HFFc6 (cell line): ENCODE measurements at regions not wholly inside any gene's neighbourhood (a gene's known extent, or its start where the extent isn't known, plus 50 kb on each side); places are given as distances from the start of the nearest gene placed in this dataset.

Source experiments
- DNase-seq: peaks from one replicate; pipeline ENCODE4 v3.0.0-alpha.2; 2018
- H3K27ac Mint-ChIP-seq: 2 replicates; pipeline ENCODE4 v1.8.0; 2020; ENCODE audit warnings: mild to moderate bottlenecking, mixed read lengths
- H3K27me3 Mint-ChIP-seq: 2 replicates; pipeline ENCODE4 v1.8.0; 2021; ENCODE audit warnings: mild to moderate bottlenecking, moderate library complexity, mixed read lengths; ENCODE audit not compliant: insufficient read depth
- H3K36me3 Mint-ChIP-seq: 2 replicates; pipeline ENCODE4 v1.8.0; 2021; ENCODE audit warnings: low read depth, mixed read lengths
- H3K4me1 Mint-ChIP-seq: 2 replicates; pipeline ENCODE4 v1.8.0; 2020; ENCODE audit warnings: low read depth, mixed read lengths
- H3K4me3 Mint-ChIP-seq: 2 replicates; pipeline ENCODE4 v1.8.0; 2020; ENCODE audit warnings: mild to moderate bottlenecking, moderate library complexity, mixed read lengths
- H3K9me3 Mint-ChIP-seq: 2 replicates; pipeline ENCODE4 v1.8.0; 2020; ENCODE audit warnings: mild to moderate bottlenecking, mixed read lengths
- TF ChIP-seq, protein P1 (sequence below): fragments of 200-600 bp; sonication (generic); IDR thresholded peaks from 2 replicates; pipeline ENCODE4 v1.5.0; 2021; ENCODE audit warnings: antibody characterized with exemption, mild to moderate bottlenecking

DNA sequence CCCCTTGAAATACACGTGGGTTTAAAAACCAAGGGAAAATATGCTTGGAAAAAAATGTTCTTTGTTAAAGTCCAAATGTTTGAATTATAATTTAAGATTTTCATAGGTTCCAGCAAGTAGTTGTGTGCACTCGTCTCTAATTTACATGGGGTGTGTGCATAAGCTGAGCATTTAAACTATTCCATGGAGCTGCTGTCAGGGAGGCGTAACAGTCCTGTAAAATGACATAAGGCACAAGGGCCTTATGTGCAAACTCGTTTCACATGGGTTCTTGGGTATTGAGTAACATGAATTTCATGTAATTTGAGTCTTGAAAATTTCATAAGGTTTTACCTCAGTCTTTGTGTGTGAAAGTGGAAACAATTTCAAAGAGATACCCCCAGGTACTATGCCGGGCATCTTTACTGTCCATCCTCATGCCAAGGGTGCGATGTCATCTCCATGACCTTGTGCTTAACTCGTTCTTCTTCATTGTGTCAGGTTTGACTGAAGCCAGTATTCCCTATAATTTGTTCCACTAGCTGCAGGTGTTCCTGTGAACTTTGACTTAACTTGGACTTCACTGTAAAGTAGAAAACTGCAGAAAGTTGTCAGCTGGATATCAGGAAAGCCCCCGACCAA lies 359.3 kb downstream of the SH3GL2 start:
- no peak for DNase-seq
- no peaks in the 10 kb centered on the region for H3K36me3 Mint-ChIP-seq
- no peak overlapping the region for H3K27ac Mint-ChIP-seq
- no peaks in the 10 kb centered on the region; the same call in 1 of the 2 replicates for H3K27me3 Mint-ChIP-seq
- TF ChIP-seq, protein P1, sequence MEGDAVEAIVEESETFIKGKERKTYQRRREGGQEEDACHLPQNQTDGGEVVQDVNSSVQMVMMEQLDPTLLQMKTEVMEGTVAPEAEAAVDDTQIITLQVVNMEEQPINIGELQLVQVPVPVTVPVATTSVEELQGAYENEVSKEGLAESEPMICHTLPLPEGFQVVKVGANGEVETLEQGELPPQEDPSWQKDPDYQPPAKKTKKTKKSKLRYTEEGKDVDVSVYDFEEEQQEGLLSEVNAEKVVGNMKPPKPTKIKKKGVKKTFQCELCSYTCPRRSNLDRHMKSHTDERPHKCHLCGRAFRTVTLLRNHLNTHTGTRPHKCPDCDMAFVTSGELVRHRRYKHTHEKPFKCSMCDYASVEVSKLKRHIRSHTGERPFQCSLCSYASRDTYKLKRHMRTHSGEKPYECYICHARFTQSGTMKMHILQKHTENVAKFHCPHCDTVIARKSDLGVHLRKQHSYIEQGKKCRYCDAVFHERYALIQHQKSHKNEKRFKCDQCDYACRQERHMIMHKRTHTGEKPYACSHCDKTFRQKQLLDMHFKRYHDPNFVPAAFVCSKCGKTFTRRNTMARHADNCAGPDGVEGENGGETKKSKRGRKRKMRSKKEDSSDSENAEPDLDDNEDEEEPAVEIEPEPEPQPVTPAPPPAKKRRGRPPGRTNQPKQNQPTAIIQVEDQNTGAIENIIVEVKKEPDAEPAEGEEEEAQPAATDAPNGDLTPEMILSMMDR: no peak
- H3K9me3 Mint-ChIP-seq: 0 out of 2 replicates have a peak, but pooled peaks cover 7% of the 10 kb centered on the region
- no peak overlapping the region for H3K4me3 Mint-ChIP-seq
- no peaks in the 10 kb centered on the region for H3K4me1 Mint-ChIP-seq

DNA sequence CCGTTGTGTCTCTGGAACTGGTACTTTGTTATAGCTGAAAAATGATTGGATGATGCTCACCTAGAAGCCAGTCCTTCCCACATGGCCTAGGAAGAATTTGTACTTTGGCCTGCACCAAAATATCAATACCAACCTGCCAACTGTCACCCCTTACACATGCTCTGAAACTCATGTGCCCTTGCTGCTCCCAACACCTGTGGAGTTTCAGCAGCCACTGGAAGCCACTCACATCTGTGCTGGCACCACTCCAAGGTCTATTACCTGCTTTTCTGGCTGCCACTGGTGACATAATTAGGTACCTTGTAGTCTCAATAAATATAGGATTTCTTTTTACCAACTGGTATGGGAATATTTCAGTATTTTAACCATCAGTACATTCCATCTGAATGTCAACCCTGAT lies 363.6 kb downstream of the SH3GL2 start:
- TF ChIP-seq, protein P1: no peak
- Mint-ChIP-seq H3K36me3 (no peaks in the 10 kb centered on the region), H3K4me3 (no peak overlapping the region), H3K27me3 (no peaks in the 10 kb centered on the region; the same call in 1 of the 2 replicates), H3K4me1 (no peaks in the 10 kb centered on the region), H3K9me3 (0 out of 2 replicates have a peak, but pooled peaks cover 9% of the 10 kb centered on the region), H3K27ac (no peak overlapping the region)
- DNase-seq: no peak

DNA sequence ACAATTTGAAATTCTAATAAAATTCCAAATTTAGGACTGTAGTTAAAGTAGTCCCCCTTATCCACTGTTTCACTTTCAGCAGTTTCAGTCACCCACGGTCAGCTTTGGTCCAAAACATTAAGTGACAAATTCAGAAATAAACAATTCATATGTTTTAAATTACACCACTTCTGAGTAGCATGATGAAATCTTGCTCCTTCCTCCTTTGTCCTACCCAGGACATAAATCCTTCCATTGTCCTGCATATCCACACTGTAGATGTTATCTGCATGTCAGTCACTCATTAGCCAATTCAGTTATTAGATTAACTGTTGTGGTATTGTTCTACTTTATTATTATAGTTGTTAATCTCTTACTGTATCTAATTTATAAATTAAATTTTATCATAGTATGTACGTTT lies 376.5 kb downstream of the SH3GL2 start:
- Mint-ChIP-seq H3K36me3 (no peaks in the 10 kb centered on the region), H3K4me1 (no peaks in the 10 kb centered on the region), H3K4me3 (no peak overlapping the region), H3K9me3 (no peaks in the 10 kb centered on the region), H3K27ac (no peak overlapping the region), H3K27me3 (peaks cover 1% of the 10 kb centered on the region; the same call in 1 of the 2 replicates)
- TF ChIP-seq, protein P1: no peak
- DNase-seq: no peak

DNA sequence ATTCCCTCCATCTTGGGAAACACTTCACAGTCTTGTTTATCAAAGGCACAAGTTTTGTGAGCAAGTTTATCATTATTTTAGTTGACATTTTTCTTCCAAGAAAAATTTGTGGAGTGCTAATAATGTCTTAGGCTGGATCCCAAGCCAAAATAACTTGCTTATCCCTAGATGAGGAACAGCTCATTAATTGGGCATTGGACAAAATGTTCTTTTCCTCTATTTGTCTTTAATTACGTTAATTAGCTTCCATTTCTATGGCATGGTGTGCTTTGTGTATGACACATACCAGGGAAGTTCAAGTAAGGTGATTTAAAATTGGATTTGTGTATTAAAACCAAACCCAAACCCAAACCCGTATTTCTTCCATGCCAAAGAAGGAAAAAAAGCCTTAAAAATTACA lies 379.5 kb downstream of the SH3GL2 start:
- Mint-ChIP-seq H3K27me3 (no peaks in the 10 kb centered on the region; the same call in 1 of the 2 replicates), H3K36me3 (no peaks in the 10 kb centered on the region), H3K27ac (no peak overlapping the region), H3K9me3 (no peaks in the 10 kb centered on the region), H3K4me1 (no peaks in the 10 kb centered on the region), H3K4me3 (no peak overlapping the region)
- TF ChIP-seq, protein P1: no peak
- no peak for DNase-seq

DNA sequence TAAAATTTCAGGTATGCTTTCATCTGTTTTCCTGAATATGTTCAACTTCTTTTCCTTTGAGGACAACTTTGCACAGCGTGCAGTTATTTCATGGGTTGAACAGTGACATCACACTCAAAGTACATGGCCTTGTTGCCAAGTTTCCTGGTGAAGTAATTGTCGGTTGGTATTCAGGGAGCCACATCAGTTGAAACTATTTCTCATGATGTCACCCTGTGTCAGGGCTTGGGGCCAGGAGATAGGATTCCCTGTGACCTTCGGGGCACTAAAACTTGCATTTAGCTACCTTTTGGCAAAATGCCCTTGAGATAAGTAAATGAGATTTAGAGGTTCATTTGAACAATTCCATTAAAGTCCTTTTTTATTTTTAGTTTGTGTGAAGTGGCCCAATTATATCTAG lies 383.9 kb downstream of the SH3GL2 start:
- Mint-ChIP-seq H3K27ac (no peak overlapping the region), H3K4me3 (no peak overlapping the region), H3K4me1 (no peaks in the 10 kb centered on the region), H3K9me3 (no peaks in the 10 kb centered on the region), H3K27me3 (peaks cover 1% of the 10 kb centered on the region; the same call in 1 of the 2 replicates), H3K36me3 (no peaks in the 10 kb centered on the region)
- TF ChIP-seq, protein P1: no peak
- DNase-seq: no peak
